Upper lobe of left lung (tissue), 6 donors: ENCODE measurements at regions not wholly inside any gene's neighbourhood (a gene's known extent, or its start where the extent isn't known, plus 50 kb on each side); places are given as distances from the start of the nearest gene placed in this dataset.

Experiments used
- ATAC-seq, 2 donors: fragments of 200-7000 bp; cut with Tn5 transposase; one replicate each; pipeline ENCODE4 v1.9.1; 2022; ENCODE audit warnings: mild to moderate bottlenecking in 2 of 2, moderate library complexity in 2 of 2; ENCODE audit not compliant: low FRiP score in 2 of 2
- DNase-seq, 2 donors: peaks; one replicate each; pipeline ENCODE4 v3.0.0-alpha.2; 2019 to 2020
- H3K27ac ChIP-seq, 4 donors: fragments of 200-600 bp; sonication (generic); one replicate each; pipeline ENCODE4 v1.5.1; 2016 to 2019
- H3K27me3 ChIP-seq, 4 donors: fragments of 200-600 bp; sonication (generic); one replicate each; pipeline ENCODE4 v1.5.1; 2017 to 2019
- H3K36me3 ChIP-seq, 4 donors: fragments of 200-600 bp; sonication (generic); one replicate each; pipeline ENCODE4 v1.5.1; 2016 to 2019
- H3K4me1 ChIP-seq, 4 donors: fragments of 200-600 bp; sonication (generic); one replicate each; pipeline ENCODE4 v1.5.1; 2018 to 2019
- H3K4me3 ChIP-seq, 4 donors: fragments of 200-600 bp; sonication (generic); one replicate each; pipeline ENCODE4 v1.5.1; 2017 to 2019; ENCODE audit warnings: mild to moderate bottlenecking in 2 of 4, moderate library complexity in 1 of 4
- H3K9me3 ChIP-seq, 4 donors: fragments of 200-600 bp; sonication (generic); one replicate each; pipeline ENCODE4 v1.5.1; 2018 to 2019
- EP300 ChIP-seq, 4 donors: sonication (generic); formaldehyde crosslinking; IDR thresholded peaks; one replicate each; pipeline ENCODE4 v1.5.1; 2017; ENCODE audit warnings: antibody characterized with exemption in 4 of 4, control low read depth in 2 of 4
- POLR2A ChIP-seq, 4 donors: fragments of 450-650 bp; IDR thresholded peaks; one replicate each; pipeline ENCODE4 v1.5.1; 2016 to 2017; ENCODE audit warnings: antibody characterized with exemption in 4 of 4, mild to moderate bottlenecking in 2 of 4
- POLR2AphosphoS5 ChIP-seq, 2 donors: sonication (generic); formaldehyde crosslinking; IDR thresholded peaks; one replicate each; pipeline ENCODE4 v1.5.1; 2017; ENCODE audit warnings: antibody characterized with exemption in 2 of 2
- WGBS, 2 donors: methylation state at CpG; one replicate each; pipeline ENCODE4 v1.1.5; 2017 to 2018; 5-methylcytosine and 5-hydroxymethylcytosine counted together
- TF ChIP-seq, protein P1 (sequence below), 6 experiments: fragments of 450-650 bp in 4 of 6; fragments of 200-600 bp in 2 of 6; sonication (generic) in 2 of 6; IDR thresholded peaks; one replicate each; pipeline ENCODE4 v1.5.1; 2016 to 2019; ENCODE audit warnings: antibody characterized with exemption in 6 of 6
- donor health status: DM: no; HTN: no; CAD: no; lungs with moderate emphysema.
- donor health status: DM: no; HTN: yes; CAD: no; lungs with severe emphysema.

DNA sequence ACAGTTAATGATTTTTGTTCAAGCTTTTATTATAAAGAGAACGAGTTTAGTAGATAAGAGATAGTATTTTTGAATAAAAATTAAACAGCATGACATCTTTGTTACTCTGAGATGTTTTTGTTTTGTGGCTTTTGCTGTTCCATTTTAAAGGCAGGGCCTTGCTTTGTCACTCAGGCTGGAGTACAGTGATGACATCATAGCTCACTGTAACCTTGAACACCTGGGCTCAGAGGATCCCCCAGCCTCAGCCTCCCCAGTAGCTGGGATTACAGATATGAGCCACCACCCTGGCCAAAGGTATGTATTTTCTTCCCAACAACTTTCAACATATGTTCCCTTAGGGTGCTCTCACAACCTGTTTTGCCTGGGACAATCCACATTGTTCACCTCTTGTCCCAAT, 730.9 kb upstream of the RGMB start:
- H3K4me3 ChIP-seq = no peak overlapping the region
- DNase-seq = no peak
- TF ChIP-seq POLR2AphosphoS5 (IDR thresholded peaks at IDR 0.05) = no peak
- no peak for TF ChIP-seq POLR2A (IDR thresholded peaks at IDR 0.05)
- TF ChIP-seq EP300 (IDR thresholded peaks at IDR 0.05) = no peak
- TF ChIP-seq, protein P1, sequence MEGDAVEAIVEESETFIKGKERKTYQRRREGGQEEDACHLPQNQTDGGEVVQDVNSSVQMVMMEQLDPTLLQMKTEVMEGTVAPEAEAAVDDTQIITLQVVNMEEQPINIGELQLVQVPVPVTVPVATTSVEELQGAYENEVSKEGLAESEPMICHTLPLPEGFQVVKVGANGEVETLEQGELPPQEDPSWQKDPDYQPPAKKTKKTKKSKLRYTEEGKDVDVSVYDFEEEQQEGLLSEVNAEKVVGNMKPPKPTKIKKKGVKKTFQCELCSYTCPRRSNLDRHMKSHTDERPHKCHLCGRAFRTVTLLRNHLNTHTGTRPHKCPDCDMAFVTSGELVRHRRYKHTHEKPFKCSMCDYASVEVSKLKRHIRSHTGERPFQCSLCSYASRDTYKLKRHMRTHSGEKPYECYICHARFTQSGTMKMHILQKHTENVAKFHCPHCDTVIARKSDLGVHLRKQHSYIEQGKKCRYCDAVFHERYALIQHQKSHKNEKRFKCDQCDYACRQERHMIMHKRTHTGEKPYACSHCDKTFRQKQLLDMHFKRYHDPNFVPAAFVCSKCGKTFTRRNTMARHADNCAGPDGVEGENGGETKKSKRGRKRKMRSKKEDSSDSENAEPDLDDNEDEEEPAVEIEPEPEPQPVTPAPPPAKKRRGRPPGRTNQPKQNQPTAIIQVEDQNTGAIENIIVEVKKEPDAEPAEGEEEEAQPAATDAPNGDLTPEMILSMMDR (IDR thresholded peaks at IDR 0.05) = no peak
- 71 to 79% methylated on average over 1 of the region's 1 CpG for whole genome bisulfite sequencing, 2 donors
- no peaks in the 10 kb centered on the region for H3K27me3 ChIP-seq
- ATAC-seq = no peak
- no peaks in the 10 kb centered on the region for H3K9me3 ChIP-seq
- no peaks in the 10 kb centered on the region for H3K4me1 ChIP-seq
- no peaks in the 10 kb centered on the region for H3K36me3 ChIP-seq
- H3K27ac ChIP-seq = no peak overlapping the region

DNA sequence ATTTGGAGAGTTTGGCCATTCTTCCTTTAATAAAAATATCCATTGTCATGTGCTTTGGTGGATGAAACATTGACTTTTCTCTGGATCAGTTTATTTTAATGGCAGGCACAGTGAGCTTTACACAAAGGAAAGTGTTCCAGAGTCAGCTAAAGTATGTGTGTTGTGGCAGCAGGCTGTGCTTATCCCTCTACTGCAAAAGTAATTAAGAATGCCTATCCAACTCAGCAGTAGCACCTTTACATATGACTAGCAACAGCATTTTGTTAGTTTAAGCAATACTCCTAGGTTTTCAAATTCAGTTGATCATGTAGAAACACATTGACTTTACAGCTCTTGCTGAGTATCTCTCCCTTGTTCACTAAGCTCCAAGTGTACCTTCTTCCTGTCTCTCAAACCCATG, 730.5 kb upstream of the RGMB start:
- no peaks in the 10 kb centered on the region for H3K36me3 ChIP-seq
- TF ChIP-seq EP300 (IDR thresholded peaks at IDR 0.05) = no peak
- no peak for TF ChIP-seq POLR2A (IDR thresholded peaks at IDR 0.05)
- TF ChIP-seq POLR2AphosphoS5 (IDR thresholded peaks at IDR 0.05) = no peak
- TF ChIP-seq, protein P1 (IDR thresholded peaks at IDR 0.05) = no peak
- H3K27ac ChIP-seq = no peak overlapping the region
- H3K4me1 ChIP-seq = no peaks in the 10 kb centered on the region
- DNase-seq = no peak
- ATAC-seq = no peak
- H3K27me3 ChIP-seq = no peaks in the 10 kb centered on the region
- no peaks in the 10 kb centered on the region for H3K9me3 ChIP-seq
- no peak overlapping the region for H3K4me3 ChIP-seq

DNA sequence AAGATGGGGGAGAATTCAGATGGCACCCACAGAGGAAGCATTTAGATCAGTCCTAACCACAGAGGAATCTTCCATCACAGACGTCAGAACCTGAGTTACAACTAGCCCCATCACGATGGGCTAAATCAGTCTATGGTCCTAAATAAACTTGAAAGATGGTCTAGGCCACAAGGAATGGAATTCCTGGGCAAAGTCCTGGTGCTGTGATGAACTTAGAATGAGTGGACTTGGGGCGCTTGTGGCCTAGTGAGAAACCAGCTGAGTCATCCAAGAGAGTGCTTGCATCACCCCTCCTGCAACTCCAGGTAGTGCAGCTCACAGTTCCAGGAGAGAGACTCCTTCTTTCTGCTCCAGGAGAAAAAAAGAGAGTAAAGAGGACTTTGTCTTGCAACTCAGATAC, 722.9 kb upstream of the RGMB start:
- Histone ChIP-seq H3K27ac (no peak overlapping the region), H3K27me3 (no peaks in the 10 kb centered on the region), H3K4me1 (no peaks in the 10 kb centered on the region), H3K4me3 (no peak overlapping the region), H3K36me3 (no peaks in the 10 kb centered on the region), H3K9me3 (no peaks in the 10 kb centered on the region)
- 95 to 100% methylated on average over 1 to 3 of the region's 3 CpGs for WGBS, 2 donors
- DNase-seq (no peak), ATAC-seq (no peak)
- TF ChIP-seq POLR2A (IDR thresholded peaks at IDR 0.05) (no peak), EP300 (IDR thresholded peaks at IDR 0.05) (no peak), POLR2AphosphoS5 (IDR thresholded peaks at IDR 0.05) (no peak)
- TF ChIP-seq, protein P1 (IDR thresholded peaks at IDR 0.05) = no peak

DNA sequence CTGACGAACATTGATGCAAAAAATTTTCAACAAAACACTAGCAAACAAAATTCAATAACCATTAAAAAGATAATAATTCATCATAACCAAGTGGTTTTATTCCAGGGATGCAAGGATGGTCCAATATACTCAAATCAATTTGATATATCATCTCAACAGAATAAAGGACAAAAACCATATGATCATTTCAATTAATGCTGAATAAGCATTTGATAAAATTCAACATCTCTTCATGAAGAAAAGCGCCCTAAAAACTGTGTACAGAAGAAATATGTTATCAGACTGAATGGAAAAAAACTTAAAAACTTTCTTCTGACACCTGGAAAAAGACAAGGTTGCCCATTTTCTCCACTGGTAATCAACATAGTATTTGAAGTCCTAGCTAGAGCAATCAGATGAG, 720.3 kb upstream of the RGMB start:
- no peak for TF ChIP-seq POLR2AphosphoS5 (IDR thresholded peaks at IDR 0.05)
- TF ChIP-seq POLR2A (IDR thresholded peaks at IDR 0.05) = no peak
- TF ChIP-seq, protein P1 (IDR thresholded peaks at IDR 0.05) = no peak
- TF ChIP-seq EP300 (IDR thresholded peaks at IDR 0.05) = no peak
- Histone ChIP-seq H3K4me3 (no peak overlapping the region), H3K27me3 (no peaks in the 10 kb centered on the region), H3K9me3 (no peaks in the 10 kb centered on the region), H3K27ac (no peak overlapping the region), H3K4me1 (no peaks in the 10 kb centered on the region), H3K36me3 (no peaks in the 10 kb centered on the region)
- WGBS, 2 donors = 75 to 78% methylated on average over 2 of the region's 2 CpGs
- no peak for ATAC-seq
- no peak for DNase-seq

DNA sequence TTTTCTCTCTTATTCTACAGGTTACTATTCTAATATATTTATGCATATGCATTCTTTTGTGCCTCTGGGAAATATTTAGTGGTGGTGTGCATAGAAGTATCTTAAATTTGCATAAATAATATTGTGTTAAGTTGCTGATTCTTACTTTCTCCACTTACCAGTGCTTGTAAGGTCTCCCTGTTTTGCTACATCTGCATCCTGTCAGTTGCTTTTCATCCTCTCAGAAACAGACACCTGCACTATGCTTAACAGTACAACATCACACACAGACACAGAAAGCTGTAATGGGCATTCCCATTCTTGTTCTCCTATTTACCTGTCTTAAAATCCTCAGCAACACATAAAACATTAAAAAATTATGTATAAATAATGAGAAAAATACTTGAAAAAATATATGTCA, 713.3 kb upstream of the RGMB start:
- ATAC-seq (no peak), DNase-seq (no peak)
- TF ChIP-seq POLR2A (IDR thresholded peaks at IDR 0.05) = no peak
- TF ChIP-seq EP300 (IDR thresholded peaks at IDR 0.05) = no peak
- no peak for TF ChIP-seq POLR2AphosphoS5 (IDR thresholded peaks at IDR 0.05)
- TF ChIP-seq, protein P1 (IDR thresholded peaks at IDR 0.05) = no peak

More for the DNA sequence above, 713.3 kb upstream of the RGMB start:
- Histone ChIP-seq H3K4me1 (no peaks in the 10 kb centered on the region), H3K36me3 (no peaks in the 10 kb centered on the region), H3K9me3 (no peaks in the 10 kb centered on the region), H3K27ac (no peak overlapping the region), H3K27me3 (no peaks in the 10 kb centered on the region), H3K4me3 (no peak overlapping the region)
